K562 (cell line): ENCODE measurements at regions not wholly inside any gene's neighbourhood (a gene's known extent, or its start where the extent isn't known, plus 50 kb on each side); places are given as distances from the start of the nearest gene placed in this dataset.

Experiments used
- TF ChIP-seq, protein P1 (sequence below), 2 experiments: fragments of 450-650 bp in 1 of 2; sonication (generic) in 1 of 2; formaldehyde crosslinking in 1 of 2; IDR thresholded peaks; 2 replicates each; pipeline versions ENCODE4 v1.7.1 to v1.9.0; 2016 to 2022; ENCODE audit warnings: inconsistent platforms in 1 of 2, mild to moderate bottlenecking in 1 of 2, missing genetic modification reagents in 1 of 2
- TF ChIP-seq, protein P2 (sequence below): fragments of 200-800 bp; sonication (Bioruptor generic); IDR thresholded peaks from 2 replicates; pipeline ENCODE4 v1.6.1; 2017; ENCODE audit warnings: missing genetic modification characterization, missing compliant biosample characterization
- TF ChIP-seq, protein P3 (sequence below), 2 experiments: IDR thresholded peaks; 2 replicates each; pipeline ENCODE4 v1.6.1; 2011; ENCODE audit warnings: borderline replicate concordance in 1 of 2, control low read depth in 1 of 2, low read depth in 1 of 2, low read length in 1 of 2, mild to moderate bottlenecking in 1 of 2, mixed read lengths in 1 of 2, moderate library complexity in 1 of 2; ENCODE audit not compliant: insufficient read depth in 1 of 2, insufficient read length in 1 of 2, poor library complexity in 1 of 2, severe bottlenecking in 1 of 2; ENCODE audit errors: extremely low read depth in 1 of 2

DNA sequence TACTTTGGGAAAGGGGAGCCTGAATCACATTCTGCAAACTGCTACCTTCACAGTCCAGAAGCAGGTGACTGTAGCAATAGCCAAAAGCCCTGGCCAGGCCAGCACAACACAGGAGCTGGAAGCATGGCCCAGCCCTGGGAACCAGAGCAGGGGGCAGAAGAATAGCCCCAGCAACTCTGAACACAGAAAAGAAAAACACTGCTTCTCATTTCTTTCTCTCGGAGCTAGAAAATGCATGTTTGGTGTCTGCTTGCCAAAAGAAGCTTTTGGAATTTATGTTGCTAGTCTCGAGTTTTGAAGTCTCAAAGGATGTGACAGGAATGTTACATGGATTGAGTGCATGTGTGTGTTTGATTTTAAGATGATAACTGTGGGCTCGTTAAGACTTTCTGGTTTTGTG, 79.8 kb upstream of the SCAF8 start (continued):
- TF ChIP-seq, protein P1, sequence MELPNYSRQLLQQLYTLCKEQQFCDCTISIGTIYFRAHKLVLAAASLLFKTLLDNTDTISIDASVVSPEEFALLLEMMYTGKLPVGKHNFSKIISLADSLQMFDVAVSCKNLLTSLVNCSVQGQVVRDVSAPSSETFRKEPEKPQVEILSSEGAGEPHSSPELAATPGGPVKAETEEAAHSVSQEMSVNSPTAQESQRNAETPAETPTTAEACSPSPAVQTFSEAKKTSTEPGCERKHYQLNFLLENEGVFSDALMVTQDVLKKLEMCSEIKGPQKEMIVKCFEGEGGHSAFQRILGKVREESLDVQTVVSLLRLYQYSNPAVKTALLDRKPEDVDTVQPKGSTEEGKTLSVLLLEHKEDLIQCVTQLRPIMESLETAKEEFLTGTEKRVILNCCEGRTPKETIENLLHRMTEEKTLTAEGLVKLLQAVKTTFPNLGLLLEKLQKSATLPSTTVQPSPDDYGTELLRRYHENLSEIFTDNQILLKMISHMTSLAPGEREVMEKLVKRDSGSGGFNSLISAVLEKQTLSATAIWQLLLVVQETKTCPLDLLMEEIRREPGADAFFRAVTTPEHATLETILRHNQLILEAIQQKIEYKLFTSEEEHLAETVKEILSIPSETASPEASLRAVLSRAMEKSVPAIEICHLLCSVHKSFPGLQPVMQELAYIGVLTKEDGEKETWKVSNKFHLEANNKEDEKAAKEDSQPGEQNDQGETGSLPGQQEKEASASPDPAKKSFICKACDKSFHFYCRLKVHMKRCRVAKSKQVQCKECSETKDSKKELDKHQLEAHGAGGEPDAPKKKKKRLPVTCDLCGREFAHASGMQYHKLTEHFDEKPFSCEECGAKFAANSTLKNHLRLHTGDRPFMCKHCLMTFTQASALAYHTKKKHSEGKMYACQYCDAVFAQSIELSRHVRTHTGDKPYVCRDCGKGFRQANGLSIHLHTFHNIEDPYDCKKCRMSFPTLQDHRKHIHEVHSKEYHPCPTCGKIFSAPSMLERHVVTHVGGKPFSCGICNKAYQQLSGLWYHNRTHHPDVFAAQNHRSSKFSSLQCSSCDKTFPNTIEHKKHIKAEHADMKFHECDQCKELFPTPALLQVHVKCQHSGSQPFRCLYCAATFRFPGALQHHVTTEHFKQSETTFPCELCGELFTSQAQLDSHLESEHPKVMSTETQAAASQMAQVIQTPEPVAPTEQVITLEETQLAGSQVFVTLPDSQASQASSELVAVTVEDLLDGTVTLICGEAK (IDR thresholded peaks at IDR 0.05), result no peak
- TF ChIP-seq, protein P1 (CRISPR knock-in tag; IDR thresholded peaks at IDR 0.05), result no peak
- TF ChIP-seq, protein P2, sequence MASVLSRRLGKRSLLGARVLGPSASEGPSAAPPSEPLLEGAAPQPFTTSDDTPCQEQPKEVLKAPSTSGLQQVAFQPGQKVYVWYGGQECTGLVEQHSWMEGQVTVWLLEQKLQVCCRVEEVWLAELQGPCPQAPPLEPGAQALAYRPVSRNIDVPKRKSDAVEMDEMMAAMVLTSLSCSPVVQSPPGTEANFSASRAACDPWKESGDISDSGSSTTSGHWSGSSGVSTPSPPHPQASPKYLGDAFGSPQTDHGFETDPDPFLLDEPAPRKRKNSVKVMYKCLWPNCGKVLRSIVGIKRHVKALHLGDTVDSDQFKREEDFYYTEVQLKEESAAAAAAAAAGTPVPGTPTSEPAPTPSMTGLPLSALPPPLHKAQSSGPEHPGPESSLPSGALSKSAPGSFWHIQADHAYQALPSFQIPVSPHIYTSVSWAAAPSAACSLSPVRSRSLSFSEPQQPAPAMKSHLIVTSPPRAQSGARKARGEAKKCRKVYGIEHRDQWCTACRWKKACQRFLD (CRISPR knock-in tag), result no peak
- TF ChIP-seq, protein P3, sequence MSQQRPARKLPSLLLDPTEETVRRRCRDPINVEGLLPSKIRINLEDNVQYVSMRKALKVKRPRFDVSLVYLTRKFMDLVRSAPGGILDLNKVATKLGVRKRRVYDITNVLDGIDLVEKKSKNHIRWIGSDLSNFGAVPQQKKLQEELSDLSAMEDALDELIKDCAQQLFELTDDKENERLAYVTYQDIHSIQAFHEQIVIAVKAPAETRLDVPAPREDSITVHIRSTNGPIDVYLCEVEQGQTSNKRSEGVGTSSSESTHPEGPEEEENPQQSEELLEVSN (IDR thresholded peaks at IDR 0.05; ENCODE audit: borderline replicate concordance in 1 of 2, extremely low read depth in 1 of 2, insufficient read depth in 1 of 2, insufficient read length in 1 of 2, low read depth in 1 of 2, low read length in 1 of 2, poor library complexity in 1 of 2, severe bottlenecking in 1 of 2), result no peak
